ENCODE measurements at regions not wholly inside any gene's neighbourhood (a gene's known extent, or its start where the extent isn't known, plus 50 kb on each side); places are given as distances from the start of the nearest gene placed in this dataset.

- DNase-seq: no peak
These were observed 85.1 kb upstream of the RMDN2 start for GRCh38 chr2:37839991-37840390.

GRCh38 chr2:37842732-37843440 is 82.2 kb upstream of the RMDN2 start:
- DNase-seq: no peak

GRCh38 chr2:37843556-37843955 is 81.5 kb upstream of the RMDN2 start:
- DNase-seq: no peak

DNA sequence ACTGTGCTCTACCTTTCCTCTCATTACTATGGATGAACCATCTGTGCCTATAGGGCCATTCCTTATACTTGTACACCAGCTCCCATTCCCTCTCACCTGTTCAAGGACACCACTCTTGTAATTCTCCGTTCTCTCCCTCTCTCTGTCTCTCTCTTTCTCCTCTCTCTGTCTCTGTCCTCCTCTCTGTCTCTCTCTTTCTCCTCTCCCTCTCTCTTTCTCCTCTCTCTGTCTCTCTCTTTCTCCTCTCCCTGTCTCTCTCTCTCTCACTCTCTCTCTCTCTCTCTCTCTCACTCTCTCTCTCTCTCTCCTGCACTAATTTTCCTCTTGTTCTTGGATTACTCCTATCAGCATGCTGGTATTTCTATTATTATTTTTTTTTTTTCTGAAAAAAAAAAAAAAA is 78.9 kb upstream of the RMDN2 start:
- DNase-seq: no peak

GRCh38 chr2:37847792-37848191 is 77.3 kb upstream of the RMDN2 start:
- no peak for DNase-seq

DNA sequence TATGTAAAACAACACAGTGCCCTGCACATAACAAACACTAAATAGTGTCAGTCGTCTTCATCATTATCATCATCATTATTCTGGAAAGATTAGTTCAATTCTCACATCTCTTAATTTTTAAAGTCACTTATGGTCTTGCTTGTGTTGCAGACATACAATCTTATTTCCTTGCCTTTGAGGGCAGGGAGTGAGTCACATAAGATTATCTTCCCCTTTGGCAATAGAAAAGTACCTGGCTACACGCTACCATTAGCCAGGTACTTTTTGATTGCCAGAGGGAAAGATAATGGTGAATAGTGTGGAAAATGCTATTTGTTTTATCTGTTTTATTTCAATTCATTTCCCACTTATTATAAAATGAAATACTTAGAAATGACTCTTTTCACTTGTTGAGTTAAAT is 76.6 kb upstream of the RMDN2 start:
- no peak for DNase-seq

DNA sequence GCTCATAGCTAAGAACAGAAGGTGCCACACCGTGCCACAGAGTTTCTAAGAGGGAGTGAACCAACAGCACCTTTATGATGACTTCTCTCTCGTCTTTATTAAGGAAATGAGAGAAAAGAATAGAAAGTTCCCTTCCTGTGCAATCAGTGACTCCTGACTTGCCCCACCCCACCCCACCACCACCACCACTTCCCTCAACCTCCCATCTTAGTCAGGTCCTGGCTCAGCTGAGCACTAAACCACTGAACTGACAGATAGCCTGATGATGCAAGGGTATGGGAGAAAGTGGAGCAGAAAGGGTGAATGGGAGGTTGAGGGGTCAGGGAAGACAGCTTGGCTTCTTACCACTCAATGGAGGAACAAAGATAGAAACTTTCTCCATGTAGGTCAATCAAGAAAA is 75.2 kb upstream of the RMDN2 start:
- DNase-seq: no peak

DNA sequence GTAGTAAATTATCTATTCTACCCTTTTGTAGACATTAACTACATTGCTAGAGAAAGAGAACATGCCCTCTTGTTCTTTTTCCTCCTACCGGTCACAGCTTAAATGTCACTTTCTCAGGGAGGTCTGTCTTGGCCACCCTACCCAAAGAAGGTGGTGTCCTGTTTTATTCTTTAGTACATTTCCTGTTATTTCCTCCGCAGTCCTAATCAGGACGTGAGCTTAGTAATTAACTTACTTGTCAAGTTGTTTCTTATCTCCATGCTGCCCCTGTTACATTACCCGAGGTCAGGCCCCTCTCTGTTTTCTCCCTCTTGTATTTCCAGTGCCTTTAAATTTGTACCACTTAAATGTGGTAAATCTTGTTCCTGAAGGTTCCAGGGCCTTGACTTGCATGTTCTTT is 73.7 kb upstream of the RMDN2 start:
- no peak for DNase-seq

- no peak for DNase-seq
These were observed 73.1 kb upstream of the RMDN2 start for GRCh38 chr2:37851828-37852584.

DNA sequence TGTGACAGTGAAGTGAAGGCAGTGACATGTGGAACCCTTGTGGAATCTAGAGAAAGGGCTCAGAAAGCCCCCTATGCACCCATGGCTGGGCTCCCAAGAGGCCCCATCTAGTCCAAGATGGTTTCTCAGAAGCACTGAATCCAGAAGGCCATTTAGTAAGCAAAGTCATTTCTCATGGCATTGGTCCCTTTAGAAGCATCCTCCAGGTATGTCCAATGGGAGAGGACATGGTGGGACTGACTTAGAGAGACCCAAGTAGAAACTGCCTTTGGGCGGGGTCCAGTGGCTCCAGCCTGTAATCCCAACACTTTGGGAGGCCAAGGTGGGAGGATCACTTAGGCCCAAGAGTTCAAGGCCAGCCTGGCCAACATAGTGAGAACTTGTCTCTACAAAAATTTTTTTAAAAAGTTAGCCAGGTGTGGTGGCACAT is 72.5 kb upstream of the RMDN2 start:
- no peak for DNase-seq

DNA sequence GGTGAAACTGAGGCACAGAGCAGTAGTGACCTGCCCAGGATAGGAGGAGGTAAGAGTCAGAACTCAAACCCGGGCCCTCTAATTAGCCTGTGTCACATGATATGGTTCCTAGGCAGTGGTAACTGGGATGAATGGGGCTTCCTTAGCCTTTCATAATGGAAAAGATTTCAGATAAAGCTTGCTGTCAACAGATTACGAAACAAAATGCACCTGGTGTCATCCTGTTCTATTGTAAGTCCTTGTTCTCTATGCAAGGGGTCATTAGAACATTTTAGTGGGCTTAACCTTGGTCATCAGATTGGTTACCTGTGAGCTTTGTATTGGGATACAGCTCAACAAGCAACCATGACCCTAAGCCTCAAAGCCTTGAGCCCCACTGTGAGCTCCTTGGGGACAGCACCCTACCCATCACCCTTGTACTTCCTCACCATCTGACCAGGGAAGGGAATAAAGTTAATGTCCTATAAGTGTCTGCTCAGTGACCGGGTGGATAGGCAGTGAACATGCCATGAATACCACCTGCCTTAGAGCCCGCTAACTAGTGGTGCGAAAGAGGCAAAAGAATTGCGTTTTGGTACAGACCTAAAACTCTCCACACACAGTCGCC is 70.3 kb upstream of the RMDN2 start:
- DNase-seq: no peak

DNA sequence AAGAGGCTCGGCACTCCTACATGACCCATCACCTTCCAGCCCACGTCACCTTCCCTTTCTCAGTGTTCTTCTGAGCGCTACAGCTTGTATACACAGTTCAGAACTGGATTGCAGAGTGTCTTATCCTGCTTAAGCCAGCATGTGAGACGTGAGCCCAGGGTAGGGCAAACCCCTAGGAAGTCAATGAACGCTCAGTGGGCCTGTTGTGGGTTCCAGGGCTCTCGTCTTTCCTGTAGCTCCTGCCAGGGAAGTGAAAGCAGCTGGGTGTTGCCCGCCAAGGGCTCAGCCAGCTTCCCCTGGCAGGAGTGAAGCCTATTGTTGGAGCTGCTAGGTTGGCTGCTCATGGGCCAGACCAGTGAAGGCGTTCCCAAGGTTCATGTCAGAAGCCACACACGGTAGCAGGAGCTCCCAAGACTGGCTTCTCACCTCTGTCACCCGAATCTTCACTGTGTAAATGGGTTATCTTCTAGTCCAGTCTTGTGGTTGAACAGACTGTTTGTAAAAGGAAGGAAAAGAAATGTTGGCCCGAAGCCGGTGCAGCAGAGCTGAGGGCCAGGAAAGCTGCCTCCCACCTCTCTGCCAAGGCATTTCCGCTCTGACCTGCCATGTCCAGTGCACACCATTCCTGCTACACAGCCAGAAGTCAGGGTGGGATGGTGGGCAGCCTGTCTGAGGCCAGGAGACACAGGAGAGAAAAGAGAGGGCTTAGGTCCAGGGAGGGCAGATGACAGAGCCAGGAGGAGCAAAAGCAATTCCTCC is 69.6 kb upstream of the RMDN2 start:
- DNase-seq: no peak

DNA sequence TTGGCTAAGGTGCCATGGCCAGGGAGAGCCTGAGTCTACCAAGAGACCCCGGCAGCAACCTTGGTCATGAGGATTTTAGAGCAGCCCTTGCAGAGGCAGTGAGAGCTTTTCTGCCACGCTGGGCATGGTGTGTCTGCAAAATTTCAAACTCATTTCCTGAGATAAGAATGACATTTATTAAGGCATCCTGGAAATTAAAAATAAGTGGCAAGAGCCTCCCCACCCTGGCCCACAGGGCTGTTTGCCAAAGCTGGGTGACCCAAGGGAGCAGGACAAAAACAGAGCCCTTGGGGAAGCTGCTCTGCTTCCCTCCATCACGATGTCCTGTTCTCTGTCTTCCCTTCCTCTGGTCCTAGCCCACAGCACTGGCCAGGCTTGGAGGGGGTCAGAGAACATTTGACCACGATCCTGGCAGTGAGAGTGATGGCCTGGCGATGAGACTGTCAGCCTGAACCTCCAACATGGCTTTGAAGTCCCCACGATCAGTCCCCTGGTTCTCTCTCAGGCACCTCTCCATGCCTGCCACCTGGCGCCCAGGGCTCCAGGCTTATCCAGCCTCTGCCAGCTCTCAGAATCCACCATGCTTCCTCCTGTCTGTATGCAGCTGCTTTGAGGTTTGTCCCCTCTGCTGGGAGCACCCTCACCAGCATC is 68.9 kb upstream of the RMDN2 start:
- DNase-seq: no peak

- DNase-seq: no peak
These were observed 67.3 kb upstream of the RMDN2 start for GRCh38 chr2:37857575-37858399.

DNA sequence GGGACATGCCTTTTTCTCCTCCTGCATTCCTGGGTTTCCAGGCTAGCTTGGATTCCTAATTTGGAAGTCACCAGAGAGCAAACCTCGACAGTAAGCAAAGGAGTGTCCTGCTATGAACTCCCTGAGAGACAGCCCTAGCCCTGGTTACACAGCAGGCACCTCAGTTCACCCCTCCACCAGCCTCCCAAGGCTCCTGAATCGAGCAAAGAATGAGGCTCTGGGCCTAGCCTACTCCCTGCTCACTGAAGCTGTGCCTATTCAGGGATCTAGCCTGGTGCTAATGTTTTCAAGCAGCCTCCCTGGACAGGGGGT is 66.7 kb upstream of the RMDN2 start:
- no peak for DNase-seq

DNA sequence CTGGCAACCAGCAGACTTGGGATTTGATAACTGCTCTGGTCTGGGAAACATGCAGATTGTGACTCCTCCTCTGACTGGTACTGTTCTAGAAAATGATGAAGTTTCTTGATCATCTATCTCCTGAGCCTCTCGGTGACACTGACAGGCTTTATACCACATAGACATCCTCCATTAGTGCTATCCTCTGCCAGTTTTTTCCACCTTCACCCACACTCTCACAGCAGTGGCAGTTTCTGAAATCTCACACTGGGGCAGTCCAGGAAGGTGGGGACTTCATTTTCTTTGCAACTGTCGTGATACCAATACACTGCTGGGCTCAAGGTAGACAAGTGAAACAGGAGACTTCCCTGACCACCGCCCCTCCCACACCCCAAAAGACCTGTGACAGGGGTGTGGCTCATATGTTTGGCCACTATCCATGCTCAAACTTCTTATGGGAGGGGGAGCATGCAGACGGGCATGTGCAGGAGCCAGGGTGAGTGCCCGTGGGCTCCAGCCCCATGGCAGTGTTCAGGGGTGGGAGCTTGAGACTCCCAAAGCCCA is 66.3 kb upstream of the RMDN2 start:
- DNase-seq: no peak

- no peak for DNase-seq
These were observed 62.5 kb upstream of the RMDN2 start for GRCh38 chr2:37862620-37863019.

DNA sequence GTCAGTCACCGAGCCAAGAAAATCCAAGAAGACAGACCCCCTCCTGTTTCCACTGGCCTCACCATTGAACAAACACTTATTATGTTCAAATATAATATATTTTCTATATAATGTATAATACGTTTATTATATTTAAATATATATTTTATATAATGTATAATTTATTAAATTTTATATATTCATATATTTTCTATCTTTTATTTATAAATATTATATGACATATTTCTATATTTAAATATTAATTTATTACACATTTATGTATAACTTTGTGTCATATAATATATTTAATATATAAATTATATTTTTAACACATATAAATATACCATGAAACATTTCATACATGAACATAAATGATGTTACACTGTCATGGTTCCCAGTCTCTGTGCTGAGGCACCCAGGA is 60.9 kb upstream of the RMDN2 start:
- DNase-seq: no peak

DNA sequence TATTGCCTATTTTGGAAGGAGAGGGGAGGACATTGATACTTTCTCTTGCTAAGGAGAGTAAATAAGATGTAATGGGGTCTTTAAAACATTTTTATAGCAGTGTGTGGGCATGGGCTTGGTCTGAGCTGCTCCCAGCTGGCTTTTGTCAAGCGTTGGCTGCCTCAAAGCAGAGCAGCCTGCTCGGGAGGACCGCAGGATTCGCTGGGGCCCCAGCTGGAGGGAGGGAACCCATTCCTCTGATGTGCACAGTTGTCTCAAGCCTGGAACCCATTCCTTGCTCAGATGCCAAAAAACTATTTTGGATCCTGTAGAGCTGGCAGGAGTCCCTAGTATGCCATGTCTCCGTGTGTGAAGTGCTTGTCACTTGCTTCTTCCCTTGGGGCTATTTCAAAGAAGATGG is 59.4 kb upstream of the RMDN2 start:
- DNase-seq: no peak

DNA sequence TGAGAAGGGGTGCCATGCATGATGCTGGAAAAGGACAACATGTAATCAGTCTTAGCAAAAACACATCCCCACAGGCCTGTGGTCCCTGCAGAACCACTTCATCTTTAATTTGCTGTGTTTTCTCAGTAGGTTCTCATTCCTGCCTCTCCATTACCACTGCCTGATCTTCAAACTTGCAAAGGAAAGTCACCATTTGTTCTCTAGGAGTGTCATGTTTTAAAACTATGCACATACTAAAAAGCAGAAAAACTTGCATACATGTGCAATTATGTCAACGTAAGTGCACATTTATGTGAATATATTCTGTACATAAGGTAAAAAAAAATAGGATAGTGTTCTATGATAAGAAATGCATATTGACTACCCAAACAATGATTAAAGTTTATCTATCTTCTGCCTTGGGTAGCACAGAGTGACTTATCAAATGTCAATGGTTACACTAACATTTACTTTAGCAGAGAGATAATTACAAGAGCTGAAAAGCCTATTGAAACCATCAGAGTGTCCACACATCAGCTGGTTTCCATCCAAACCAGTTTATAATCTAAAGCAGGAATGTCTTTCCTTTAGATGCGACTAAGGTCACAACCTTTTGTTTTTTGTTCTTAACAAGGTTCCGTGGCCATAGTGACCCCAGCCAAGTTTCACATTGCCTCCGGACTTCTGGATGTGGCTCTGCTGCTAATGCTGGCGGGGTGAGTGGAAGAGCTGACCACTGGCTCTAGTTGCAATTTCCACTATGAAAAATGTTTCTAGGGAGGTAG is 58.7 kb upstream of the RMDN2 start:
- peak; percentile 21 for DNase-seq

- DNase-seq: no peak
These were observed 57.9 kb upstream of the RMDN2 start for GRCh38 chr2:37867166-37867565.
